Stimulated activated CD8-positive, alpha-beta memory T cell treated with anti-CD3 and anti-CD28 coated beads, Interleukin-2, amount 100 ng/mL, for 1 hour (primary cell): ENCODE measurements at regions not wholly inside any gene's neighbourhood (a gene's known extent, or its start where the extent isn't known, plus 50 kb on each side); places are given as distances from the start of the nearest gene placed in this dataset.

Experiments
- DNase-seq, 2 donors: peaks; one replicate each; pipeline ENCODE4 v3.0.0-alpha.2; 2020; ENCODE audit warnings: low read depth in 2 of 2

DNA sequence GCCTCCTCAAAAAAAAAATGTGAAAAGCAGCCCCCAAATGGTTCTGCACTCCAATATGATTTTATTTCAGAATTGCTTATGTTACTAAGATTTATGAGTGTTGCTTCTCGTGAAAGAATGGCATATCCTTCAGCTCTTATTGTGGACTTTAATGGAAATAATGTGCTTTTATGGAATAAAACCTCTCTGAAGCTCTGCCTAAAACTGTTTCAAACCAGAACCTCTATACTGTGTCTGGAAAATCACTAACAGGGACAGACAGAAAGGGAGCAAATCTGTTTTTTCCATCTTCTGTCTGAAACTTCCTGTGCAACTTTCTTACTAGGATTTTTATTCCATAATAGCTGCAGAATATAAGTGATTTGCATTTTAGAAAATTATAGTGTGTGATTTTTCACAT, 493.1 kb downstream of the ANKRD50 start:
- DNase-seq = no peak

DNA sequence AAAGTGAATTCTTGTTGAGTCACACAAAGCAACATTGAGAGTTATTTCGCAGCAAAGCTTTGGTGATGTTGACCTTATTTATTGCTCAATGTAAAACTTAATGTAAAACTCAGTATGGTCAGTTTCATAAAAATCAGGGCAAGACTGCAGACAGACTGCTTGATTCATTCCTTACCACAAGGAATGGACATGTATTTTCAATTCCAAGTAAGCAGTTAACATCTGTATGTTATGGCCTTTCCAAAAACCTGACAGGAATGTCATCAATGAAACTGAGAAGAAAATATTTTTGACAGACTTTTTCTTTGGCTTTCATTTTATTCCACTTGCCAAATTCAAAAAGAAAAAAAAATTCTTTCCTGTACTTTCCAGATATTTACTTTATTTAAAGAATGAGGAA, 488.3 kb downstream of the ANKRD50 start:
- no peak for DNase-seq

DNA sequence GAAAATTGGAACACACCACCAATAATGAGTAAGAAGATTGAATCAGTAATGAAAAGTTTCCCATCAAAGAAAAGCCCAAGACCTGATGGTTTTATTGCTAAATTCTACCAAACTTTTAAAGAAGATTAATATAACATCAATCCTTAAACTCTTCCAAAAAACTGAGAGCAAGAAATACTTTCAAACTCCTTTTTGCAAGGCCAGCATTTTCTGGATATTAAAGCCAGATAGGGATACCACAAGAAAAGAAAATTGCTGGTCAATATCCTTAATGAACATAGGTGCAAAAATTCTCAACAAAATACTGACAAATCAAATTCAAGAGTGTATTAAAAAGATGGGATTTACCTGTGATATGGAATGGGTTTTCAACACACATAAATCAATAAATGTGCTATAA, 484.6 kb downstream of the ANKRD50 start:
- DNase-seq = no peak

DNA sequence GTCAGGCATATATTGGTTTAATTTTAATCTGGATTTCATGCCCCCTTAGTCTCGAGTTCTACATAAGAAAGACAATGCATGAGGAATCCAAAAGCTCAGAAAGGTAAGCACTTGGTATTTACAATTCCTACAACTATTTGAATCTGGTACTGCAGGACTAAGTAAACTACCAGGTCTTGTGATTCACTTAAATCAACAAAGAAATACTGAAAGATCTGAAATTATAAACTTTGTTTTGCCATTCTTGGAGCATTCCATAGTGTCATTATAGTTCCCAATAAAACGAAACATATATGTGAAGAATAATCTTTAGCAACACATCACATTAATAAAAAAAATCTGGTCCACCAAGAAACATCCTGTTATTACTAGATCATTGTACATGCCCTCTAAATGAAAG, 482.3 kb downstream of the ANKRD50 start:
- DNase-seq = no peak

- DNase-seq = no peak
These were observed 477.8 kb downstream of the ANKRD50 start for GRCh38 chr4:124234771-124235170.

- DNase-seq = no peak
These were observed 468.7 kb downstream of the ANKRD50 start for GRCh38 chr4:124243671-124244366.

- no peak for DNase-seq
These were observed 459.5 kb downstream of the ANKRD50 start for GRCh38 chr4:124253080-124253479.

DNA sequence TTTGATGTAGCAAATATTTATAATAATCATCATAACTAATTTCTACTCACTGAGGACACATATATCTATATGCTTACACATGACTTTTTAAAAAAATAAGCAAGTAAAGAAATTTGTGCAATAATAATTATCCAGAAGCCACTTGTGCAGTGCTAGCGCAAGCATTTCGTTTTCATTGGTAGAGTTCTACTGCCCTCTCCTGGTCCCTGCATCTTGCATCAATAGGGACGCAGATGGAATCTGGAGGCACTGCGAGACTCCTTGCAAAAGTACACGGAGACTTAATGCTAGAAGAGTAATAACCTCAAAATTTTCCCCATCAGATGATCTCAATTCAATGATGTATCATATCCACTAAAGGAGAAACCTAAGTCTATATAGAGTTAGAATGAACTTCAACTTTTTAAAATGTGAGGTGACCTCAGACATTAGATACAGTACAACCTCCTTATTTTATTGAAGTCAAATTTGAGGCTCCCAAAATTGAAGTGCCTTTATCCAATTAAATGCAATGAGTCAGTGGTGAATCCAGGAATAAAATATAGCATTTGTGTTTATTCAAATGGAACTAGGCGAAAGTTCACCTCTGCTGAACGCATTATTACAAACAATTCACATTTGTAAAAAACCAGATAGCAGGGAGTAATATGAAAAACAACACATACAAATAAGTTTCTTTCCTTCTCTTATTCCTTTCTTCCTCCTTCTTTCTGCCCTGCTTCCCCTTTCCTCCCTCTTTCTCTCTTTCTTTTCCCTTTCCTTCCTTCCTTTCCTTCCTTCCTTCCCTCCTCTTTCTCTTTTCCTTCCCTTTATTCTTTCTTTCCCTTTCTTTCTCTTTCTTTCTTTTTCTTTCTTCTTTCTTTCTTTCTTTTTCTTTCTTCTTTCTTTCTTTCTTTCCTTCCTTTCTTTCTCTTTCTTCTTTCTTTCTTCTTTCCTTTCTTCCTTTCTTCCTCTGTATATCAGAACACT, 450.0 kb downstream of the ANKRD50 start:
- DNase-seq = no peak

GRCh38 chr4:124265701-124266100, 446.8 kb downstream of the ANKRD50 start:
- DNase-seq = no peak

GRCh38 chr4:124266721-124267120, 445.8 kb downstream of the ANKRD50 start:
- no peak for DNase-seq

DNA sequence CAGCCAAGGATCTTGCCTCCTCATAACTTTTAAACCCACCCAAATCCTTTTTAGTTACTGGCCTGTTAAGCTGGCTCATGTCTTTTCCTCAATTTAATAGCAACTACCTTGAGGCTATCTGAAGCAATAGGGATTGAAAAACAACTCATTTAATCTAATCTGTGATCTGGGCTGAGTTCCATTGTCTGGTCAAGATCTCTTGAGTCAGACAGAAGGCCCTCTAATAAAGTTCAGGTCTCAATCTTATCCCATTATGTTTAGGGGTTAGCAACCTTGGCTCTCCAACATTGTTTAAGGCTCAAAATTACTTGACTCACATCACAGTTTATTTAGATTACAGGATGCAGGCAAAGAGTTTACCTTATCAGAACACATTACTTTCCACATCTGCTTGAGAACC, 436.1 kb downstream of the ANKRD50 start:
- DNase-seq = no peak

DNA sequence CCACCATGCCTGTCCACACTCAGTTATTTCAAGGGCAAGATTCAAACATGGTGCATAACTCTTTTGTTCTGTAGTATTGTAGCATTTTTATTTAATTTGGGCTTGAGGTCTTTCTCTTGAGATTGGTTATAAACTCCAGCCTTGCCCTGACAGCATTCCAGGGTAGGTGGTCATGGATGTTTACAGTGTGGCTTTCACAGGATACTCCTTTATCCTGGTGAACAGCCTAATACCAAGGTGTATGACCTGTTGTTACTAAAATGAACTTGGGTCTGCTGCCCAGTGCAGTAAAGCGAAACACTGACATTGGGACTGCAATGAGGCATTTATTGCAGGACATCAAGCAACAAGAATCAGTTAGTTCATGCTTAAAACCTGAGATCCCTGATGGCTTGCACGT, 434.8 kb downstream of the ANKRD50 start:
- DNase-seq = no peak

DNA sequence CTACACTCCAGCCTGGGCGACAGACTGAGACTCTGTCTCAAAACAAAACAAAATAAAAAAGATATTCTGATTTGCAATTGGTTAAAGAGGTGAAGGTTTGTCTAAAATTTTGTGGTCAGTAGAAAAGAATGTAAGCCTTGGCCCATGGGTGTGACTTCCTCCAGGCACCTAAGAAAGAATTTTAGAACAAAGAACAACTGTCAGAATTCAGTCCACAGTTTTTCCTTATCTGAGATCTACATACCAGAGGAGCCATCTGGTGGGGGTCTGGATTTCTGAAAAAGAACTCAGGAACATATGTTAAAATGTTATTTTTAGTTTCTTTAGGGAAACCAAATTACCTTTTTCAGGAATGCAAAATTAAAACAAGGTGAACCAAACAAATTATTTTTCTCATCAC, 434.1 kb downstream of the ANKRD50 start:
- no peak for DNase-seq

GRCh38 chr4:124279741-124280140, 432.8 kb downstream of the ANKRD50 start:
- no peak for DNase-seq

DNA sequence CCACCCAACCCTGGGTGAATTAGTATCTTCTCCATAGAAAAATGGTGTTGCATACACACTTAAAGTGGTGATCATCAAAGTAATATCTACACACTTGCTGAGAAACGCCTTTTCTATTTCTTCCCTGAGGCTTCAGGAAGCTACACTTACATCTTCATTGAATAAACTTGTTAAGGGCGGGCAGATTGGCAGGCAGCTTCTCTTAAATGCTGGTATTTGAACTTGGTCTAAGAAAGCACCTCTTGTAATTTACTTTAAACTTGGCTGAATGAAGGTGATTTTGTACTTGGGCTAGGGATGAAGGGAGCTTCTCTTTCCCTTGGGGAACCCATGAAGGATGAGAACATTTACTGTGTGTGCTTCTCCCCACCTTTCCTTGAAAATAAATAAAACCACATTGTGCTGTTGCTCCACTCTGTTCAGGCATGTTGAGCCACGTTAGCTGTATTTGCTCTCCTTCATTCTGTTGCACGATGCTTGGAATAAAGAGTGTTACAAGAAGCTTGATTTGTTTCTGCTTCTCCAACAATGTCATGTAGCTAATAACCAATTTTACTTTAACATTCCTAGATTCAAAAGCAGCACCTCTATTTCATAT, 430.1 kb downstream of the ANKRD50 start:
- no peak for DNase-seq

DNA sequence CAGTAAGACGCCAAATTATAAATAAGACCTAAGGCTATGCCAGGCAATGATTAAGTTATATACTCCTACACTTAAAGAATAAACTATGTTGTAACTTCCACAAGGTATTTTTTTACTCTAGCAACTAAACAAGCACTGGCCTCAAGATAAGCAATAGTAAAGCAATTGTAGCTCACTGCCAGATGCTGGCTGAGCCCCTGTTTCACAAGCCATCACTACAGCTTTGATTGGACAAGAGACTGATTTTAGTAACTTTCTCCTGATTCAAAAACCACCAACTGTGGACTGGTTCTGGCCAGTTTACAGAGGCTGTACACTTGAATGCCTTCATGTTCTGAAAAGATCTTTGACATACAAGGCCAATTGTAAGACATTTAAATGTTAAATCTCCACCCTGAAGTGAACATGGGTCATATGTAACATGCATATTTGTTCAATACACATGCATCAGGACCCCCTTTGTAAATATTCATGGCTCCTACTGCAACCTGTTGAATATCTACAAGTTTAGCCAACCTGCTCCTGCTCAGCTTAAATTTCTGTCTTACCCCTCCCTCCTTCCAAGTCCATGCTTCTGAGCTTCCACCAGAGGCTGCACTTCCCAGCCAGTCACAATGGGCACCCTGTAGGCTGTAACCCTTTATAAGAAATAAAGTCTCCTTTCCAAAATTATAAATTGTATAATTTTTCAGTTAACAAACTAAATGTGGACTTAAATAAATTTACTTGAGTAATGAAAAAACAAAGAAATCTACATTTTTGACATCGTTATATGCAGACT, 423.6 kb downstream of the ANKRD50 start:
- DNase-seq = no peak

- no peak for DNase-seq
These were observed 421.9 kb downstream of the ANKRD50 start for GRCh38 chr4:124290678-124291077.

DNA sequence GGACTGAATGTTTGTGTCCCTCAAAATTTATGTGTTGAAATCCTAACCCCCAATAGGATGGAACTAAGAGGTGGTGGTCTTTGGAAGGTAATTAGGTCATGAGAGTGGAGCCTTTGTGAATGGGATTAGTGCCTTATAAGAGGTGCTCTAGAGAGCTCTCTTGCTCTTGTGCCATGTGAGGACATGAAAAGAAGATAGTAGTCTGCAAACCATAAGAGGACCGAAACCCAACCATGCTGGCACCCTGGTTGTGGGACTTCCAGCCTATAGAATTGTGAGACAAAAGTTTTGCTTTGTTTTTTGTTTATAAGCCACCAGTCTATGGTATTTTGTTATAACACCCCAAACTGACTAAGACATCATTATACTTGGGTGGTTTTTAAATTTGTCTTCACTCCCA, 417.1 kb downstream of the ANKRD50 start:
- no peak for DNase-seq

- no peak for DNase-seq
These were observed 407.6 kb downstream of the ANKRD50 start for GRCh38 chr4:124304941-124305340.

GRCh38 chr4:124306352-124306751, 406.2 kb downstream of the ANKRD50 start:
- no peak for DNase-seq

DNA sequence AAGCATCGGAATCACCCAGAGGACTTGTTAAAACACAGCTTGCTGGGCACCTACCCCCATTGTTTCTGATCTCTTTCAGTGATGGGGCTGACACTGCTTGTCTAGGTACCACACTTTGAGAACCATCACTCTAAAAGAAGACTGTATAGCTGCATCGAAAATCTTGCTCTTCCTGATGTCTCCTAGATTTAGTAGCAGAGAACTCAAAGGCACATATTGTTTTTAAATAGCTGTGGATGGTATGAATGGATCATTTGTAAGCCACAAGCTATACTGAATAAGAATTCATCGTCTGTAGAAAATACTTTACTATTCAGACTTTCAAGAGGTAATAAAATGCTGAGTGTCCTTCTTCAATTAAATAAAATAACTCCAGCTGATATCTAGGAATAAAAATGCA, 405.4 kb downstream of the ANKRD50 start:
- DNase-seq = no peak

DNA sequence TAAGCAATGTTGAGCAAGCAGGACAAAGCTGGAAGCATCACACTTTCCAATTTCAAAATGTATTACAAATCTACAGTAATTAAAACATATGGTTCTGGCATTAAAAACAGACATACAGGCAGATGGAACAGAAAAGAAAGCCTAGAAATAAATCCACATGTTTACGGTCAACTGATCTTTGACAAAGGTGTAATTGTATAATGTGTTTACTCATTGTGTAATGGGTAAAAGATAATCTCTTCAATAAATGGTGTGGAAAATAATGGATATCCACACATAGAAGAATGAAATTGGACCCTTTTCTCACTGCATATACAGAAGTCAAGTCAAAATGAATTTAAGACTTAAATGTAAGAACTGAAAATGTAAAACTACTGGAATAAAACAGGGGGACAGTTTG, 394.2 kb downstream of the ANKRD50 start:
- no peak for DNase-seq
